GM21723 (cell line): ENCODE measurements at regions not wholly inside any gene's neighbourhood (a gene's known extent, or its start where the extent isn't known, plus 50 kb on each side); places are given as distances from the start of the nearest gene placed in this dataset.
"Not testable (repeated sequence)": the region's sequence is repeated elsewhere in the genome, so short reads cannot be mapped to it uniquely, and the experiment has no call there.

Experiments
- ATAC-seq: cut with Tn5 transposase; IDR thresholded peaks from one replicate; pipeline ENCODE4 v1.9.1; 2021; ENCODE audit warnings: mild to moderate bottlenecking, moderate library complexity; ENCODE audit not compliant: unreplicated experiment

- ATAC-seq: not testable (repeated sequence)
Observed at GRCh38 chr11:129763569-129763968, 52.1 kb upstream of the TMEM45B start.

DNA sequence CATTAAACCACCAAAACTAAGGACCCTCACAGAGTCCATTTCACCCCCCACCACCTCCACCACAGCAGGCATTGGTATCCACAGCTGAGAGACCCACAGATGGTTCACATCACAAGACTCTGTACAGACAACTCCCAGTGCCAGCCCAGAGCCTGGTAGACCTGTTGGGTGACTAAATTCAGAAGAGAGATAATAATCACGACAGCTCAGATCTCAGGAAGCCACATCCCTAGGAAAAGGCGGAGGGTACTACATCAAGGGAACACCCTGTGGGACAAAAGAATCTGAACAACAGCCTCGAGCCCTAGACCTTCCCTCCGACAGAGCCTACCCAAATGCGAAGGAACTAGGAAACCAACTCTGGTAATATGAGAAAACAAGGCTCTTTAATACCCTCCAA, 51.4 kb upstream of the TMEM45B start:
- not testable (repeated sequence) for ATAC-seq
